HG03064 (cell line): ENCODE measurements at regions not wholly inside any gene's neighbourhood (a gene's known extent, or its start where the extent isn't known, plus 50 kb on each side); places are given as distances from the start of the nearest gene placed in this dataset.

Experiments used
- ATAC-seq: cut with Tn5 transposase; IDR thresholded peaks from one replicate; pipeline ENCODE4 v1.9.1; 2021; ENCODE audit warnings: low read depth; ENCODE audit not compliant: unreplicated experiment

DNA sequence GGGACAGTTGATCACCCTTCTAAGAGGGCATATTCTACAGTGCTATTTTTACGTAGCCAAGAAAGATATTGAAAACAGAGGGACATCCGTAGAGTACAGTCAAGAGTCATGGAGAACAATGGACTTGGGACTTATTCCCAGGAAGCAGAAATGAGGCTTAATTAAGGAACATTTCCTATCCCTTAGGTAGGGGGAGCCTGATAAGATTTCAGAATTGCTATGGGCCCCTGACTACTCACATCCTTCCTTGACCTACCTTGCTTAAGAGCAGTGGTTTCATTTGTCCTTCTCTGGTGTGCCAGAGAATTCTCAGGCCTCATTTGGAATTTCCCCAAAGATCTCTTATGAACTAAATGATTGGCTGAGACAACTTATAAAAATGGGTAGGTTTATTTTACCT lies 189.5 kb upstream of the DTNBP1 start:
- ATAC-seq = no peak

DNA sequence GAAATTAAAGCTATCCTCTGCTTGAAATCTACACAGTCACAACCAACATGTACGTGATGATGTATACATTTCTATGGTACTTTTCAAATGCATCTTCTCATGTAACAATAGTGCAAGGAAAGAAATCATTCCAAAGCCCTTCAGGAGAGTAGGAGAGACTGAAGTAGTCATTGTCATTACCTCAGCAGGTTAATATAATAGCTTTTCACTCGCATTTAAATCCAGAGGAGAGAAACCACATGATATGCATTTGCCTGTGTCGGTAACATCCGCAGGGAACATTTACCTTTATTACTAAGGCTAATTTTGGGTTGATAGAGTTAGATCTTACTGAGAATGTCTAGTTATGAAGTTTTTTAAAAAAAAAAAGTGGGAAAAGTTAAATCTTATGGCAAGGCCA lies 186.6 kb upstream of the DTNBP1 start:
- ATAC-seq = no peak

DNA sequence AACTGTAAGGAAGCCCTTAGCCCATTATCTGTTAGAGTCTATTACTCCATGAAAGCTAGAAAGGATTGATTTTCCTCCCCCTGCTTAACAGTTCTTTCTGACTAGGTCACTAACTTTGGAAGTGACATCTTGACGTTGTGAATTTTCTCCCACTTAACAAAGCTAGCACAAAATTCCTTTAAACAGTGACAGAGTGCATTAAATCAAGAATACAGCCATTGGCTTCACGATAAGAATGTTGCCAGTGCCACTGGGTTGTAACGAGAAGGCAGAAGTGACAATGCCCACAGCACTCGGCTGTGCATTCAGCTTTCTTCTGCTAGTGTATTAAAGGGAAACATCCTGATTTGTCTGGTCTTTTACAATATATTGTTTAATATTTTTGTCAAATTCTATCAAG lies 182.7 kb upstream of the DTNBP1 start:
- ATAC-seq = no peak

- no peak for ATAC-seq
Observed at GRCh38 chr6:15843764-15844163, 180.9 kb upstream of the DTNBP1 start.

GRCh38 chr6:15843226-15843625 lies 180.4 kb upstream of the DTNBP1 start:
- no peak for ATAC-seq

- ATAC-seq = no peak
Observed at GRCh38 chr6:15842727-15843117, 179.9 kb upstream of the DTNBP1 start.

DNA sequence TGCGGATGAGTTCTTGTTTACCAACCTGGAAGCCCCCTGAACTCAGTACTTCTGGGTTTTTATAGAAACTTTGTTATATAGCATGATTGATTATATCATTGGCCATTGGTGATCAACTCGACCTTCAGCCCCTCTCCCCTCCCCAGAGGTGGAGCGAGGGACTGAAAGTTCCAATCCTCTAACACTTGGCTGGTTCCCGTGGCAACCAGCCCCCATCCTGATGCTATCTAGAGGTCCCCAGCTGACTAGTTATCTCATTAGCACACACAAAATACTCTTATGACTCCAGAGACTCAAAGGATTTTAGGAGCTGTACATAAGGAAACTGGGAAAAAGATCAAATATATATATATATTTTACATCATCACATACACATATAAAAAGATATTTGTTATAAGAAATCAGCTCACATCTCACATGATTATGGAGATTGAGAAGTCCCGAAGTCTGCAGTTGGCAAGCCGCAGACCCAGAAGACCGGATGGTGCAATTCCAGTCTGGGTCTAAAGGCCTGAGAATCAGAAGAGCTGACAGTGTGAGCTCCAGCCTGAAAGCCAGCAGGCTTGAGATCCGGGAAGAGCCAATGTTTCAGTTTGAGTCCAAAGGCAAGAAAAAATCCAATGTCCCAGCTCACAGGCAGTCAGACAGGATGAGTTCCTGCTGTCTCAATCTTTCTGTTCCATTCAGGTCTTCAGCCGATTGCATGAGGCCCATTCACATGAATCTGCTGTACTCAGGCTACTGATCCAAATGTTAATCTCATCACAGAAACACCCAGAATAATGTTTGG lies 179.3 kb upstream of the DTNBP1 start:
- ATAC-seq = no peak

- no peak for ATAC-seq
Observed at GRCh38 chr6:15839969-15840541, 177.2 kb upstream of the DTNBP1 start.

DNA sequence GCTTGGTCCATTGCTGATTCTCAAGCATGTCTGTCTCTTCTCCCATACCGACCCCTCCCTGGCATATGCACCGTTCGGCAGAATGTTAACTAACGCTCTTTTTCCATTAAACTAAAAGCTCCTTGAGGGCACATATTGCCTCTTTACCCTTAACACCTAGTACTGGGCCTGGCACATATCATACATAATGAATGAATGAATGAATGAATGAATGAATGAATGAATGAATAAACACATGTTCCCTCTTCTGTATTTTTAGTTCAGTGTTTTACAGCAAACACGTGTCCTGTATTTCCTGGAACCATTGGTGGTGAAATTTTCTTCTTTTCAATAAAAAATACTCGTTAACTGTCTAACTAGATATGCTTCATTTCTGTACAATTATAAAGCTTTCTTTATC lies 174.4 kb upstream of the DTNBP1 start:
- ATAC-seq = no peak

GRCh38 chr6:15832841-15833240 lies 170.0 kb upstream of the DTNBP1 start:
- no peak for ATAC-seq

- ATAC-seq = no peak
Observed at GRCh38 chr6:15829156-15829555, 166.3 kb upstream of the DTNBP1 start.

DNA sequence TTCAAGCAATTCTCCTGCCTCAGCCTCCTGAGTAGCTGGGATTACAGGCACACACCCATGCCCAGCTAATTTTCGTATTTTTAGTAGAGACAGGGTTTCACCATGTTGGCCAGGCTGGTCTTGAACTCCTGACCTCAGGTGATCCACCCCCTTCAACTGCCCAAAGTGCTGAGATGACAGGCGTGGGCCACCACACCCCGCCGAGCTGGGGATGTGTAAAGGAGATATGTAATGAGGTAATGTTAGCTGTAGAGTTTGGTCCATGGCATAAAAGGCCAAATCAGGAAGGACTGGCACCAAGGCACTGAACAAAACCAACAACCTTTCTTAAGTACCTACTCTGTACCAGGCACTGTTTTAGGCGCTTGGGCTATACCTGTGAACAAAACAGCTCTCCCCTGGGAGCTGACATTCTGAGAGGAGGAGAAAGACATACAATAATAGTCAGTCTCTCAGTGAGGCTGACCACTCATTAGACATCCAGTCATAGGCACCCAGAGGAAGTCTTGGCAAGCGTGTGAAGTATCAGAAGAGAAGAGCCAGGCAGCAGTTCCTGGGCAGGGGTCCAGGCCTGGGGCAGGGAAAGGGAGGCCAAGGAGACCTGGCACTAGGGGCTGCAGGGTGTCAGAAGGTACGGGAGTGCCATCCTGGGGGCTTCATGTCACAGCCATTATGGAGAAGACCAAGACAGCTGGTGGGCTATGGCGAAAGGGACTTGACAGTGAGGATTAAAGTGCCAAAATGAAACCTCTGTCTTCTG lies 164.8 kb upstream of the DTNBP1 start:
- ATAC-seq = no peak

GRCh38 chr6:15826814-15827318 lies 164.0 kb upstream of the DTNBP1 start:
- ATAC-seq = no peak

DNA sequence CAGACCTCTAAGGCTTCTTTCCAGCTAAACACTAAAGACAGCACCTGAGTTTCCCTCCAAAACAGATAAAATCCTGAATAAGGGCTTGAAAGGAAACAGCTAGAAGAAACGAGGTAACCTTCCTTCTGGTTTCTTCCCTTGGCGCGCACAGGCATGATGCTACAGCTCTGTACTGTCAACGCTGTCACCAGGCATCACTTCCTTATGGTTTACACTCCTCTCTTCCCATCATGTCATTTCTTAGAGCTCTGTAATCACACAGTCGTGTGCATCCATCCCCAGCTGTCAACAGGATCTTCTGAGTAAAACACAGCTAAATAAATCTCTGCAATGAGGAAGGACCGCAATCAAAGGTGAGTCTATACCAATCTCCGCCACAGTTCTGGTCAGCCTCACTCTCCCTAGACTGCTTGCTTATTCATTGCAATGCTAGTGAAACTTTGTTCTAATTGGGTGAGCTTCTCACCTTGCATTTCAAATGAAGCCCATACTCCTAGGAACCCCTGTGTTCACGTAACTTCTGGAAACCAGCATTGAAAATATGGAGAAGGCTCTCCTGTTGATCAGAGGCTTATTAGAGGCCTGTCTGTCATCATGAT lies 162.6 kb upstream of the DTNBP1 start:
- ATAC-seq = no peak

- ATAC-seq = no peak
Observed at GRCh38 chr6:15824811-15825210, 162.0 kb upstream of the DTNBP1 start.

DNA sequence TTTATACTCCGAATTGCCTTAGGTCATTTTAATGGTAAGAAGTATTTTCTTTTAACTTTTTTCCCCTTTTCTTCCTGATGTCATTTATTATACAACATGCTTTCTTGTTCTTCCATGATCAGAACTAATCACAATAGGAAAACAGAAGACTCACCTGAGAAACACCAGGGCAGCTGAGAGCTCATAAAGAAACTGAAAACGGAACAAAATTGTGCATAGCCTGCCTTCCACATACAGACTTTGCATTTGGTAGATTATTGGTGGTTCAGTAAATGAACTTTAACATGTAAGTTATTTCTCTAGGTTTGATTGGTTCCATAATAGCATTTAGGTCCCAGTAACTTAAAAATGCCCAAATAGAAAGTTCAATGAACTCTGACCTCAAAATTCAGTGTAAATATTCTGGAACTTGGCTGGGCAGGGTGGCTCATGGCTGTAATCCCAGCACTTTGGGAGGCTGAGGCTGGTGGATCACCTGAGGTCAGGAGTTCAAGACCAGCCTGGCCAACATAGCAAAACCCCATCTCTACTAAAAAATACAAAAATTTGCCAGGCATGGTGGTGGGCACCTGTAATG lies 161.1 kb upstream of the DTNBP1 start:
- ATAC-seq = no peak

- no peak for ATAC-seq
Observed at GRCh38 chr6:15822835-15823234, 160.0 kb upstream of the DTNBP1 start.

DNA sequence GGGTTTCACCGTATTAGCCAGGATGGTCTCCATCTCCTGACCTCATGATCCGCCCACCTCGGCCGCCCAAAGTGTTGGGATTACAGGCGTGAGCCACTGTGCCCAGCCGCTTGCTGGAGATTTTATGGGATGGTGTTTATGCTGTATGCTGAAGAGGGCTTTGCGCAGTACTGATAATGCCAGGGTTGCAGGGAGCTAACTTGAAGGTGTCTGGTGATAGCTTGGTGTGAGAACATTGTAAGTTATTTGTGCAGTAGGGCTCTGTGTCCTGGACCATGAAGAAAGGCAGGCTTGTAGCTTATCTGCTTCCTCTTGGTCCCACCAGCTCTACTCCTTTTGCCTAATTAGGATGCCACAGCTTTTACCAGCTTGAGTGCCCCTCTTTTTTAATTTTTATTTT lies 157.0 kb upstream of the DTNBP1 start:
- no peak for ATAC-seq

DNA sequence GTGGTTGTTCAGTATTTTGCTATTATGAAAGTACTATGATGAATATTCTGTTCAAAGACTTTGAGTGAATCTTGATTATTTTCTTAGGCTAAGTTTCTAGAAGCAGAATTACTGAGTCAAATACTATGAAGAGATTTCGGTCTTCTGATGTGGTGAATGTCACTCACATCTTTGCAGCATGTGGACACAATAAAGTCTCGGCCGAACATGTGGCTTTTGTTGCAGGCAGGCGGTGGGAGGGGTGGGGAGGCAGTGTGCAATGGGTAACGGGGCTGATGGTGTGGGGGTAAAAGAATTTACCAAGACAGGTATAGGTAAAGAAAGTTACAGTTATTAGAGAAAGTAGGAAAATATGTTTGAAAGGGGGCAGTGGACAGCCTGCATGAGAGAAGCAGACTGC lies 156.4 kb upstream of the DTNBP1 start:
- no peak for ATAC-seq

- ATAC-seq = no peak
Observed at GRCh38 chr6:15818491-15818890, 155.7 kb upstream of the DTNBP1 start.

- no peak for ATAC-seq
Observed at GRCh38 chr6:15818044-15818443, 155.2 kb upstream of the DTNBP1 start.
